ENCODE measurements at regions not wholly inside any gene's neighbourhood (a gene's known extent, or its start where the extent isn't known, plus 50 kb on each side); places are given as distances from the start of the nearest gene placed in this dataset.

DNA sequence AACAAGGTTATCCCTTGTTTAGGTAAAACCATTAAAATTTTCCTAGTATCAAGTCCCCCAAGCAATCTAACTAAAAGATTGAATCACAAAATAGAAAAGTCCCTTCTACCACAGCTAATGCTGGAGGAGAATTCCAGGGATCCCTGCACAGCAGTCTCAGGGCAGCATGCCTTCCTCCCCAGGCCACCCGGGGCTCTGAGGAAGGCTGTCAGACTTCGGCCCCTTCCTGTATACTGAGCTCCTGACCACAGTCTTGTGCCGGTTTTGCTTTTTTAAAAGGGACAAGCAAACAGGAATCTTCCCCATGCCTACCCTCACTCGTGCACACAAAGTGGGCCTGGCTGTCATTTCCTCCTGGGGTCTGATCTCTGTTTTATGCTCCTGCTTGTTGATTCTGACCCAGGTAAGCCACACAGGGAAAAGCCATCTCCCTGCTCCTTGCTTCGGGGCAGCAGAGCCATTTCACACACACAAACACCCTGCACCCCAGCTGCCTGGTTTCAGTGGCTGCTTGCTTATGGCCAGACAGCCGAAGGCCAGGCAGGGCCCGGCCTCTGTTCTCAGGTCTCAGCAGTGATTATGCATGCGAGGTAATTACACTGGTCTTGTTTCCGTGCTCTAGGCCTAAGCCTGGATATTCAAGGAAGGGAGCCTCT, 211.9 kb downstream of the NXNL2 start:
- ChIA-PET CTCF (ENCODE audit: low intra/inter-chr PET ratio, low total read pairs) (no interaction called here), POLR2A (no interaction called here)
- Histone ChIP-seq H3K4me3 (replicated peaks in 1 of 3; ENCODE audit: insufficient read depth in 1 of 3, low read depth in 2 of 3, low read length in 3 of 3) (no peak overlapping the region), H3K27me3 (ENCODE audit: control insufficient read depth in 1 of 2, insufficient read depth in 2 of 2, low read length in 2 of 2) (peaks cover 5 to 10% of the 10 kb centered on the region in 2 experiments; a peak in 3 of 5 replicates), H2AFZ (ENCODE audit: low read length) (no peak overlapping the region), H3K36me3 (replicated peaks in 1 of 2; ENCODE audit: control insufficient read depth in 1 of 2, insufficient read depth in 2 of 2, low read length in 2 of 2) (no peaks in the 10 kb centered on the region), H3K4me2 (ENCODE audit: low read depth, low read length) (no peak overlapping the region; the same call in 1 of the 2 replicates), H3K27ac (ENCODE audit: extremely low read length, insufficient read depth, low read length) (no peak overlapping the region), H4K20me1 (ENCODE audit: insufficient read depth, low read length) (no peaks in the 10 kb centered on the region), H3K9me3 (ENCODE audit: low read length) (no peaks in the 10 kb centered on the region), H3K9ac (ENCODE audit: insufficient read depth, low read depth, low read length) (no peak overlapping the region), H3K4me1 (ENCODE audit: insufficient read depth, low read length) (no peaks in the 10 kb centered on the region), H3K79me2 (ENCODE audit: insufficient read depth, low read length) (no peaks in the 10 kb centered on the region)
- ATAC-seq = 0 out of 3 replicates have a peak, but pooled peaks have one; percentile 31
- 14% methylated on average over 9 of the region's 9 CpGs for WGBS (ENCODE audit: low lambda C conversion rate)
- FAIRE-seq = no peak
- TF ChIP-seq CBX1 (IDR thresholded peaks at IDR 0.05; ENCODE audit: low read depth) (no peak), RNF219 (CRISPR knock-in tag; IDR thresholded peaks at IDR 0.05) (no peak), ZNF737 (CRISPR knock-in tag; IDR thresholded peaks at IDR 0.05; ENCODE audit: borderline replicate concordance) (no peak), HOXA3 (CRISPR knock-in tag; IDR thresholded peaks at IDR 0.05) (no peak), ZNF607 (CRISPR knock-in tag; IDR thresholded peaks at IDR 0.05; ENCODE audit: borderline replicate concordance) (no peak), SRF (IDR thresholded peaks at IDR 0.05; ENCODE audit: low read depth, low read length) (no peak)
- TF ChIP-seq, protein P1, sequence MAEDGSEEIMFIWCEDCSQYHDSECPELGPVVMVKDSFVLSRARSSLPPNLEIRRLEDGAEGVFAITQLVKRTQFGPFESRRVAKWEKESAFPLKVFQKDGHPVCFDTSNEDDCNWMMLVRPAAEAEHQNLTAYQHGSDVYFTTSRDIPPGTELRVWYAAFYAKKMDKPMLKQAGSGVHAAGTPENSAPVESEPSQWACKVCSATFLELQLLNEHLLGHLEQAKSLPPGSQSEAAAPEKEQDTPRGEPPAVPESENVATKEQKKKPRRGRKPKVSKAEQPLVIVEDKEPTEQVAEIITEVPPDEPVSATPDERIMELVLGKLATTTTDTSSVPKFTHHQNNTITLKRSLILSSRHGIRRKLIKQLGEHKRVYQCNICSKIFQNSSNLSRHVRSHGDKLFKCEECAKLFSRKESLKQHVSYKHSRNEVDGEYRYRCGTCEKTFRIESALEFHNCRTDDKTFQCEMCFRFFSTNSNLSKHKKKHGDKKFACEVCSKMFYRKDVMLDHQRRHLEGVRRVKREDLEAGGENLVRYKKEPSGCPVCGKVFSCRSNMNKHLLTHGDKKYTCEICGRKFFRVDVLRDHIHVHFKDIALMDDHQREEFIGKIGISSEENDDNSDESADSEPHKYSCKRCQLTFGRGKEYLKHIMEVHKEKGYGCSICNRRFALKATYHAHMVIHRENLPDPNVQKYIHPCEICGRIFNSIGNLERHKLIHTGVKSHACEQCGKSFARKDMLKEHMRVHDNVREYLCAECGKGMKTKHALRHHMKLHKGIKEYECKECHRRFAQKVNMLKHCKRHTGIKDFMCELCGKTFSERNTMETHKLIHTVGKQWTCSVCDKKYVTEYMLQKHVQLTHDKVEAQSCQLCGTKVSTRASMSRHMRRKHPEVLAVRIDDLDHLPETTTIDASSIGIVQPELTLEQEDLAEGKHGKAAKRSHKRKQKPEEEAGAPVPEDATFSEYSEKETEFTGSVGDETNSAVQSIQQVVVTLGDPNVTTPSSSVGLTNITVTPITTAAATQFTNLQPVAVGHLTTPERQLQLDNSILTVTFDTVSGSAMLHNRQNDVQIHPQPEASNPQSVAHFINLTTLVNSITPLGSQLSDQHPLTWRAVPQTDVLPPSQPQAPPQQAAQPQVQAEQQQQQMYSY (CRISPR knock-in tag; IDR thresholded peaks at IDR 0.05) = no peak
- TF ChIP-seq, protein P2, sequence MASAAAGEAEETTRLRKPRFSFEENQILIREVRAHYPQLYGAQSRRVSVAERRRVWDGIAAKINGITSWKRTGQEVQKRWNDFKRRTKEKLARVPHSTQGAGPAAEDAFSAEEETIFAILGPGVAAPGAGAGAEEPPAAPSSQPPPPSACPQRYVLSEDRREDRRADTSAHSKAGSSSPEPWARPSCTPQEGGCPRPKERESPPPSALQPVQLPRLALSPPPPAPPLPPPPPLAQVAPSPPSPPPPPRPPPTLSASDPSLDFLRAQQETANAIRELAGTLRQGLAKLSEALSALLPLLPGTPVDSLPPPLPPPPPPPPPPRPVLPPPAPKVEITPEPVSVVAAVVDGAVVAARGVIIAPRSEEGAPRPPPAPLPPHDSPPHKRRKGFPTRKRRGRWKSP (CRISPR knock-in tag; IDR thresholded peaks at IDR 0.05) = no peak
- TF ChIP-seq, protein P3, sequence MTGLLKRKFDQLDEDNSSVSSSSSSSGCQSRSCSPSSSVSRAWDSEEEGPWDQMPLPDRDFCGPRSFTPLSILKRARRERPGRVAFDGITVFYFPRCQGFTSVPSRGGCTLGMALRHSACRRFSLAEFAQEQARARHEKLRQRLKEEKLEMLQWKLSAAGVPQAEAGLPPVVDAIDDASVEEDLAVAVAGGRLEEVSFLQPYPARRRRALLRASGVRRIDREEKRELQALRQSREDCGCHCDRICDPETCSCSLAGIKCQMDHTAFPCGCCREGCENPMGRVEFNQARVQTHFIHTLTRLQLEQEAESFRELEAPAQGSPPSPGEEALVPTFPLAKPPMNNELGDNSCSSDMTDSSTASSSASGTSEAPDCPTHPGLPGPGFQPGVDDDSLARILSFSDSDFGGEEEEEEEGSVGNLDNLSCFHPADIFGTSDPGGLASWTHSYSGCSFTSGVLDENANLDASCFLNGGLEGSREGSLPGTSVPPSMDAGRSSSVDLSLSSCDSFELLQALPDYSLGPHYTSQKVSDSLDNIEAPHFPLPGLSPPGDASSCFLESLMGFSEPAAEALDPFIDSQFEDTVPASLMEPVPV (CRISPR knock-in tag; IDR thresholded peaks at IDR 0.05) = no peak
- intact Hi-C loops (cut with micrococcal nuclease; ENCODE audit: unreplicated experiment) (no loop called here), in situ Hi-C loops (cut with HindIII; ENCODE audit: extremely low pct_ligation_motif_present, low pct_unique_long_range_greater_than_20kb) (no loop called here)
- no peak for DNase-seq (ENCODE audit: low spot score)
- BruUV-seq (replicated peaks) = no TSS peak
